Spleen (tissue), 7 donors: ENCODE measurements at regions not wholly inside any gene's neighbourhood (a gene's known extent, or its start where the extent isn't known, plus 50 kb on each side); places are given as distances from the start of the nearest gene placed in this dataset.

Source experiments
- CTCF ChIP-seq, 11 experiments: fragments of 200-600 bp in 7 of 11; fragments of 450-650 bp in 4 of 11; sonication (generic) in 4 of 11; IDR thresholded peaks in 8 of 11; conservative IDR thresholded peaks in 3 of 11; 1 replicate in 7 of 11; 2 replicates in 4 of 11; pipeline versions ENCODE4 v1.4.0 to v1.8.0; 2016 to 2021; ENCODE audit warnings: antibody characterized with exemption in 11 of 11, inconsistent platforms in 4 of 11, mild to moderate bottlenecking in 1 of 11
- POLR2A ChIP-seq, 3 donors: fragments of 450-650 bp; IDR thresholded peaks; one replicate each; pipeline ENCODE4 v1.5.1; 2017; ENCODE audit warnings: antibody characterized with exemption in 3 of 3, mild to moderate bottlenecking in 1 of 3
- POLR2AphosphoS5 ChIP-seq, 3 donors: sonication (generic); formaldehyde crosslinking; IDR thresholded peaks; one replicate each; pipeline ENCODE4 v1.5.1; 2017; ENCODE audit warnings: antibody characterized with exemption in 3 of 3
- donor health status: DM: no; HTN: no; CAD: no; lungs with moderate emphysema.
- donor health status: DM: no; HTN: no; CAD: no.
- donor health status: DM: no; HTN: no; CAD: no.

- TF ChIP-seq POLR2A (IDR thresholded peaks at IDR 0.05) (no peak), CTCF (IDR thresholded peaks at IDR 0.05 in 8 of 11, conservative IDR thresholded peaks at IDR 0.05 in 3 of 11) (no peak), POLR2AphosphoS5 (IDR thresholded peaks at IDR 0.05) (no peak)
These were observed 372.6 kb upstream of the NT5C1B start for GRCh38 chr2:18961991-18962421.
